Activated naive CD4-positive, alpha-beta T cell treated with anti-CD3 and anti-CD28 coated beads, Interleukin-2, amount 10 ng/mL, durations not matched to agents 7 days and 5 days (primary cell): ENCODE measurements at regions not wholly inside any gene's neighbourhood (a gene's known extent, or its start where the extent isn't known, plus 50 kb on each side); places are given as distances from the start of the nearest gene placed in this dataset.

Experiments used
- CTCF ChIA-PET: fragments of 350-600 bp; sonication (Branson Sonifier 250); formaldehyde crosslinking; loops from one replicate; lab custom pipeline; 2021; ENCODE audit warnings: antibody characterized with exemption; lab: Charles Lee
- DNase-seq: peaks from one replicate; pipeline ENCODE4 v3.0.0-alpha.2; 2020
- H3K27ac Mint-ChIP-seq: one replicate; pipeline ENCODE4 v1.8.0; 2021; ENCODE audit warnings: mild to moderate bottlenecking, moderate library complexity, mixed read lengths
- H3K27me3 Mint-ChIP-seq: one replicate; pipeline ENCODE4 v1.8.0; 2021; ENCODE audit warnings: mild to moderate bottlenecking, mixed read lengths
- H3K36me3 Mint-ChIP-seq: one replicate; pipeline ENCODE4 v1.8.0; 2021; ENCODE audit warnings: mixed read lengths
- H3K4me1 Mint-ChIP-seq: one replicate; pipeline ENCODE4 v1.8.0; 2021; ENCODE audit warnings: mixed read lengths
- H3K4me3 Mint-ChIP-seq: one replicate; pipeline ENCODE4 v1.8.0; 2021; ENCODE audit warnings: mild to moderate bottlenecking, moderate library complexity, mixed read lengths
- H3K9me3 Mint-ChIP-seq: one replicate; pipeline ENCODE4 v1.8.0; 2021; ENCODE audit warnings: mixed read lengths

- H3K27ac Mint-ChIP-seq = no peak overlapping the region
- no peaks in the 10 kb centered on the region for H3K36me3 Mint-ChIP-seq
- no peaks in the 10 kb centered on the region for H3K9me3 Mint-ChIP-seq
- H3K4me3 Mint-ChIP-seq = no peak overlapping the region
- CTCF ChIA-PET = no interaction called here
- H3K27me3 Mint-ChIP-seq = no peaks in the 10 kb centered on the region
- H3K4me1 Mint-ChIP-seq = no peaks in the 10 kb centered on the region
- no peak for DNase-seq
These were observed 359.5 kb downstream of the LMO4 start for GRCh38 chr1:87688136-87688535.

- Mint-ChIP-seq H3K27ac (no peak overlapping the region), H3K9me3 (no peaks in the 10 kb centered on the region), H3K36me3 (no peaks in the 10 kb centered on the region), H3K27me3 (no peaks in the 10 kb centered on the region), H3K4me1 (no peaks in the 10 kb centered on the region), H3K4me3 (no peak overlapping the region)
- CTCF ChIA-PET = no interaction called here
- DNase-seq = no peak
These were observed 360.8 kb downstream of the LMO4 start for GRCh38 chr1:87689487-87689886.

- H3K27me3 Mint-ChIP-seq = no peaks in the 10 kb centered on the region
- no peaks in the 10 kb centered on the region for H3K4me1 Mint-ChIP-seq
- no peak overlapping the region for H3K4me3 Mint-ChIP-seq
- CTCF ChIA-PET = no interaction called here
- H3K36me3 Mint-ChIP-seq = no peaks in the 10 kb centered on the region
- DNase-seq = no peak
- peaks cover 4% of the 10 kb centered on the region for H3K9me3 Mint-ChIP-seq
- no peak overlapping the region for H3K27ac Mint-ChIP-seq
These were observed 367.8 kb downstream of the LMO4 start for GRCh38 chr1:87696483-87696882.

- H3K4me1 Mint-ChIP-seq = no peaks in the 10 kb centered on the region
- H3K27ac Mint-ChIP-seq = no peak overlapping the region
- no peaks in the 10 kb centered on the region for H3K27me3 Mint-ChIP-seq
- no peak for DNase-seq
- H3K4me3 Mint-ChIP-seq = no peak overlapping the region
- H3K9me3 Mint-ChIP-seq = peaks cover 7% of the 10 kb centered on the region
- H3K36me3 Mint-ChIP-seq = no peaks in the 10 kb centered on the region
- CTCF ChIA-PET = no interaction called here
These were observed 373.8 kb downstream of the LMO4 start for GRCh38 chr1:87702455-87702854.

GRCh38 chr1:87705233-87705632, 376.6 kb downstream of the LMO4 start:
- DNase-seq = no peak
- H3K9me3 Mint-ChIP-seq = peaks cover 7% of the 10 kb centered on the region
- no peak overlapping the region for H3K4me3 Mint-ChIP-seq
- CTCF ChIA-PET = no interaction called here
- no peaks in the 10 kb centered on the region for H3K36me3 Mint-ChIP-seq
- H3K27me3 Mint-ChIP-seq = no peaks in the 10 kb centered on the region
- no peaks in the 10 kb centered on the region for H3K4me1 Mint-ChIP-seq
- no peak overlapping the region for H3K27ac Mint-ChIP-seq

- Mint-ChIP-seq H3K27ac (no peak overlapping the region), H3K36me3 (no peaks in the 10 kb centered on the region), H3K4me1 (no peaks in the 10 kb centered on the region), H3K27me3 (no peaks in the 10 kb centered on the region), H3K9me3 (peaks cover 3% of the 10 kb centered on the region), H3K4me3 (no peak overlapping the region)
- DNase-seq = no peak
- CTCF ChIA-PET = no interaction called here
These were observed 377.5 kb downstream of the LMO4 start for GRCh38 chr1:87706203-87706602.

GRCh38 chr1:87706779-87707228, 378.1 kb downstream of the LMO4 start:
- H3K4me3 Mint-ChIP-seq = no peak overlapping the region
- H3K27ac Mint-ChIP-seq = no peak overlapping the region
- no peak for DNase-seq
- no peaks in the 10 kb centered on the region for H3K36me3 Mint-ChIP-seq
- no peaks in the 10 kb centered on the region for H3K27me3 Mint-ChIP-seq
- peaks cover 2% of the 10 kb centered on the region for H3K9me3 Mint-ChIP-seq
- no peaks in the 10 kb centered on the region for H3K4me1 Mint-ChIP-seq
- CTCF ChIA-PET = no interaction called here

GRCh38 chr1:87707411-87707810, 378.7 kb downstream of the LMO4 start:
- H3K4me3 Mint-ChIP-seq = no peak overlapping the region
- no peaks in the 10 kb centered on the region for H3K9me3 Mint-ChIP-seq
- H3K27me3 Mint-ChIP-seq = no peaks in the 10 kb centered on the region
- no peak for DNase-seq
- CTCF ChIA-PET = no interaction called here
- H3K27ac Mint-ChIP-seq = no peak overlapping the region
- H3K36me3 Mint-ChIP-seq = no peaks in the 10 kb centered on the region
- no peaks in the 10 kb centered on the region for H3K4me1 Mint-ChIP-seq

GRCh38 chr1:87712261-87713010, 383.8 kb downstream of the LMO4 start:
- Mint-ChIP-seq H3K9me3 (no peaks in the 10 kb centered on the region), H3K4me1 (no peaks in the 10 kb centered on the region), H3K36me3 (no peaks in the 10 kb centered on the region), H3K27ac (no peak overlapping the region), H3K27me3 (no peaks in the 10 kb centered on the region), H3K4me3 (no peak overlapping the region)
- DNase-seq = no peak
- CTCF ChIA-PET = no interaction called here

GRCh38 chr1:87714278-87714677, 385.6 kb downstream of the LMO4 start:
- CTCF ChIA-PET = no interaction called here
- no peak overlapping the region for H3K27ac Mint-ChIP-seq

GRCh38 chr1:87715052-87715451, 386.4 kb downstream of the LMO4 start:
- H3K4me1 Mint-ChIP-seq = no peaks in the 10 kb centered on the region
- CTCF ChIA-PET = no interaction called here
- H3K4me3 Mint-ChIP-seq = no peak overlapping the region
- no peak overlapping the region for H3K27ac Mint-ChIP-seq
- H3K9me3 Mint-ChIP-seq = no peaks in the 10 kb centered on the region
- no peak for DNase-seq
- H3K36me3 Mint-ChIP-seq = no peaks in the 10 kb centered on the region
- H3K27me3 Mint-ChIP-seq = no peaks in the 10 kb centered on the region

More at GRCh38 chr1:87714278-87714677, 385.6 kb downstream of the LMO4 start:
- H3K27me3 Mint-ChIP-seq = no peaks in the 10 kb centered on the region
- H3K36me3 Mint-ChIP-seq = no peaks in the 10 kb centered on the region
- no peaks in the 10 kb centered on the region for H3K4me1 Mint-ChIP-seq
- H3K9me3 Mint-ChIP-seq = no peaks in the 10 kb centered on the region
- no peak for DNase-seq
- no peak overlapping the region for H3K4me3 Mint-ChIP-seq

- no peak for DNase-seq
- Mint-ChIP-seq H3K27me3 (no peaks in the 10 kb centered on the region), H3K4me3 (no peak overlapping the region), H3K36me3 (no peaks in the 10 kb centered on the region), H3K9me3 (no peaks in the 10 kb centered on the region), H3K4me1 (no peaks in the 10 kb centered on the region), H3K27ac (no peak overlapping the region)
- CTCF ChIA-PET = no interaction called here
These were observed 386.8 kb downstream of the LMO4 start for GRCh38 chr1:87715471-87715870.

- Mint-ChIP-seq H3K9me3 (no peaks in the 10 kb centered on the region), H3K4me3 (no peak overlapping the region), H3K27ac (no peak overlapping the region), H3K27me3 (no peaks in the 10 kb centered on the region), H3K36me3 (no peaks in the 10 kb centered on the region), H3K4me1 (no peaks in the 10 kb centered on the region)
- CTCF ChIA-PET = no interaction called here
- no peak for DNase-seq
These were observed 388.5 kb downstream of the LMO4 start for GRCh38 chr1:87717157-87717670.

- H3K27ac Mint-ChIP-seq = no peak overlapping the region
- no peaks in the 10 kb centered on the region for H3K36me3 Mint-ChIP-seq
- no peaks in the 10 kb centered on the region for H3K27me3 Mint-ChIP-seq
- H3K4me1 Mint-ChIP-seq = no peaks in the 10 kb centered on the region
- H3K9me3 Mint-ChIP-seq = no peaks in the 10 kb centered on the region
- CTCF ChIA-PET = interaction anchor here (0.7 kb wide), 1 partner anchor 235 kb away, joined by 3 read pairs; no protein-coding TSS in a partner anchor
- H3K4me3 Mint-ChIP-seq = no peak overlapping the region
- no peak for DNase-seq
These were observed 389.7 kb downstream of the LMO4 start for GRCh38 chr1:87718241-87718950.

GRCh38 chr1:87719658-87720057, 391.0 kb downstream of the LMO4 start:
- Mint-ChIP-seq H3K27ac (no peak overlapping the region), H3K36me3 (no peaks in the 10 kb centered on the region), H3K9me3 (no peaks in the 10 kb centered on the region), H3K4me1 (no peaks in the 10 kb centered on the region), H3K4me3 (no peak overlapping the region), H3K27me3 (no peaks in the 10 kb centered on the region)
- DNase-seq = no peak
- CTCF ChIA-PET = no interaction called here
